Keratinocyte (primary cell): ENCODE measurements at regions not wholly inside any gene's neighbourhood (a gene's known extent, or its start where the extent isn't known, plus 50 kb on each side); places are given as distances from the start of the nearest gene placed in this dataset.

Experiments
- DNase-seq: peaks from one replicate; pipeline ENCODE4 v3.0.0-alpha.2; 2011; ENCODE audit warnings: low read depth, missing footprints, low spot score
- FAIRE-seq: peaks from 2 replicates; lab custom pipeline; 2011; peaks lifted over from hg19 to GRCh38; lab: Jason Lieb, UNC
- H2AFZ ChIP-seq: 2 replicates; pipeline ENCODE4 v1.6.0; 2012; ENCODE audit warnings: low read length, control low read depth, inconsistent platforms; ENCODE audit not compliant: control insufficient read depth
- H3K27ac ChIP-seq: 2 replicates; pipeline ENCODE4 v1.5.1; 2011; ENCODE audit warnings: low read length; ENCODE audit not compliant: control insufficient read depth, insufficient read depth
- H3K27me3 ChIP-seq: 3 replicates; pipeline ENCODE4 v1.6.0; 2011; ENCODE audit warnings: low read length; ENCODE audit not compliant: control insufficient read depth, insufficient read depth; ENCODE audit errors: extremely low read depth
- H3K36me3 ChIP-seq, 2 experiments: 2 replicates in 1 of 2; 3 replicates in 1 of 2; pipeline ENCODE4 v1.5.1; 2011; ENCODE audit warnings: low read length in 2 of 2, mild to moderate bottlenecking in 1 of 2; ENCODE audit not compliant: control insufficient read depth in 2 of 2, insufficient read depth in 2 of 2; ENCODE audit errors: extremely low read depth in 1 of 2
- H3K4me1 ChIP-seq: 3 replicates; pipeline ENCODE4 v1.5.1; 2011; ENCODE audit warnings: low read length; ENCODE audit not compliant: control insufficient read depth, insufficient read depth; ENCODE audit errors: extremely low read depth
- H3K4me2 ChIP-seq: 3 replicates; pipeline ENCODE4 v1.6.0; 2011; ENCODE audit warnings: low read depth, low read length; ENCODE audit not compliant: control insufficient read depth, insufficient read depth; ENCODE audit errors: extremely low read depth
- H3K4me3 ChIP-seq, 3 experiments: fragments of 200-600 bp in 1 of 3; sonication (generic) in 1 of 3; 2 replicates in 2 of 3; 3 replicates in 1 of 3; pipeline ENCODE4 v1.5.1; 2011 to 2016; ENCODE audit warnings: low read length in 3 of 3, mild to moderate bottlenecking in 3 of 3, control low read depth in 2 of 3, inconsistent platforms in 1 of 3, low read depth in 1 of 3, mixed read lengths in 1 of 3, mixed run types in 1 of 3, moderate library complexity in 1 of 3; ENCODE audit not compliant: control insufficient read depth in 2 of 3, insufficient read depth in 2 of 3; ENCODE audit errors: extremely low read depth in 1 of 3
- H3K79me2 ChIP-seq: 2 replicates; pipeline ENCODE4 v1.6.0; 2012; ENCODE audit warnings: low read length; ENCODE audit not compliant: control insufficient read depth, insufficient read depth
- H3K9ac ChIP-seq: 3 replicates; pipeline ENCODE4 v1.6.0; 2011; ENCODE audit warnings: low read length; ENCODE audit not compliant: control insufficient read depth, insufficient read depth; ENCODE audit errors: extremely low read depth
- H3K9me1 ChIP-seq: 3 replicates; pipeline ENCODE4 v1.6.0; 2011; ENCODE audit warnings: low read length; ENCODE audit not compliant: control insufficient read depth, insufficient read depth; ENCODE audit errors: extremely low read depth
- H3K9me3 ChIP-seq: 2 replicates; pipeline ENCODE4 v1.5.1; 2012; ENCODE audit warnings: low read depth, low read length; ENCODE audit not compliant: control insufficient read depth
- H4K20me1 ChIP-seq: 3 replicates; pipeline ENCODE4 v1.6.0; 2011; ENCODE audit warnings: low read length; ENCODE audit not compliant: control insufficient read depth, insufficient read depth; ENCODE audit errors: extremely low read depth
- CTCF ChIP-seq, 3 experiments: IDR thresholded peaks in 1 of 3; conservative IDR thresholded peaks in 1 of 3; optimal IDR thresholded peaks in 1 of 3; 2 replicates in 2 of 3; 3 replicates in 1 of 3; pipeline versions ENCODE3 to v1.5.1; 2011; ENCODE audit warnings: low read length in 3 of 3, mild to moderate bottlenecking in 3 of 3, moderate library complexity in 2 of 3, control low read depth in 1 of 3, inconsistent platforms in 1 of 3; ENCODE audit not compliant: insufficient read depth in 2 of 3; ENCODE audit errors: extremely low read depth in 1 of 3
- EZH2 ChIP-seq: IDR thresholded peaks from one replicate; pipeline ENCODE4 v1.6.1; 2012; ENCODE audit warnings: inconsistent platforms, mild to moderate bottlenecking, low read length, moderate library complexity
- dilution Hi-C: fragments of 300-500 bp; cut with MboI; formaldehyde crosslinking; loops from one replicate; pipeline ENCODE4 v1.7.0; 2020; ENCODE audit warnings: low sequenced_read_pairs; ENCODE audit not compliant: extremely low pct_ligation_motif_present

GRCh38 chr19:30276883-30277280, 95.3 kb upstream of the ZNF536 start:
- dilution Hi-C loops = no loop called here
- DNase-seq (no peak), FAIRE-seq (no peak)
- no peaks in the 10 kb centered on the region for H3K4me1 ChIP-seq
- H4K20me1 ChIP-seq = no peaks in the 10 kb centered on the region
- no peaks in the 10 kb centered on the region for H3K9me1 ChIP-seq
- no peak overlapping the region for H3K27ac ChIP-seq
- H3K4me2 ChIP-seq = no peak overlapping the region
- H3K27me3 ChIP-seq = no peaks in the 10 kb centered on the region
- no peaks in the 10 kb centered on the region for H3K36me3 ChIP-seq
- TF ChIP-seq EZH2 (no peak), CTCF (optimal IDR thresholded peaks at IDR 0.05 in 1 of 3, IDR thresholded peaks at IDR 0.05 in 1 of 3, conservative IDR thresholded peaks at IDR 0.05 in 1 of 3; ENCODE audit: extremely low read depth in 1 of 3, insufficient read depth in 2 of 3, low read length in 3 of 3) (no peak)
- H3K9me3 ChIP-seq = no peaks in the 10 kb centered on the region
- H3K79me2 ChIP-seq = no peaks in the 10 kb centered on the region
- H3K4me3 ChIP-seq = no peak overlapping the region
- H3K9ac ChIP-seq = no peak overlapping the region
- H2AFZ ChIP-seq = no peak overlapping the region

- Histone ChIP-seq H3K4me3 (no peak overlapping the region), H3K36me3 (no peaks in the 10 kb centered on the region), H3K9me3 (no peaks in the 10 kb centered on the region), H4K20me1 (no peaks in the 10 kb centered on the region), H3K4me2 (no peak overlapping the region), H3K27me3 (no peaks in the 10 kb centered on the region), H3K27ac (no peak overlapping the region), H2AFZ (no peak overlapping the region), H3K9me1 (no peaks in the 10 kb centered on the region), H3K79me2 (no peaks in the 10 kb centered on the region), H3K9ac (no peak overlapping the region), H3K4me1 (no peaks in the 10 kb centered on the region)
- TF ChIP-seq CTCF (optimal IDR thresholded peaks at IDR 0.05 in 1 of 3, IDR thresholded peaks at IDR 0.05 in 1 of 3, conservative IDR thresholded peaks at IDR 0.05 in 1 of 3; ENCODE audit: extremely low read depth in 1 of 3, insufficient read depth in 2 of 3, low read length in 3 of 3) = no peak
- no peak for TF ChIP-seq EZH2
- DNase-seq (no peak), FAIRE-seq (no peak)
- dilution Hi-C loops = no loop called here
These were observed 94.0 kb upstream of the ZNF536 start for GRCh38 chr19:30277941-30278881.
